HepG2 (cell line): ENCODE measurements at regions not wholly inside any gene's neighbourhood (a gene's known extent, or its start where the extent isn't known, plus 50 kb on each side); places are given as distances from the start of the nearest gene placed in this dataset.

Source experiments
- ATAC-seq: fragments of 200-7000 bp; cut with Tn5 transposase; 3 replicates; pipeline ENCODE4 v1.9.1; 2020; ENCODE audit warnings: mild to moderate bottlenecking, moderate library complexity
- BruUV-seq: library from RNA; stranded (reverse); fragments of 400-500 nt; replicated peaks from 2 replicates; lab custom pipeline; 2021; lab: Mats Ljungman, UMichigan
- CTCF ChIA-PET: fragments of 300-600 bp; formaldehyde crosslinking; extraction: SDS; loops from one replicate; lab custom pipeline; 2021; ENCODE audit warnings: low total read pairs, inconsistent platforms, low intra/inter-chr PET ratio; lab: Yijun Ruan, JAX
- POLR2A ChIA-PET: fragments of 350-600 bp; sonication (Branson Sonifier 250); formaldehyde crosslinking; loops from one replicate; lab custom pipeline; 2020; ENCODE audit warnings: antibody characterized with exemption, inconsistent platforms; lab: Yijun Ruan, JAX
- DNase-seq: peaks from one replicate; pipeline ENCODE4 v3.0.0-alpha.2; 2015; ENCODE audit warnings: low spot score
- FAIRE-seq: peaks from 3 replicates; lab custom pipeline; 2011; peaks lifted over from hg19 to GRCh38; lab: Jason Lieb, UNC
- H2AFZ ChIP-seq: one replicate; pipeline ENCODE4 v1.6.1; 2011; ENCODE audit warnings: low read length, inconsistent platforms
- H3K27ac ChIP-seq: fragments of 300-600 bp; 3 replicates; pipeline ENCODE4 v1.8.0; 2011; ENCODE audit warnings: mixed run types, mild to moderate bottlenecking, mixed read lengths, low read length, inconsistent platforms; ENCODE audit not compliant: insufficient read depth; ENCODE audit errors: extremely low read length
- H3K27me3 ChIP-seq, 2 experiments: fragments of 200-600 bp in 1 of 2; 2 replicates in 1 of 2; 3 replicates in 1 of 2; pipeline versions ENCODE4 v1.6.0 to v1.8.0; 2011; ENCODE audit warnings: low read length in 2 of 2, mild to moderate bottlenecking in 2 of 2, moderate library complexity in 2 of 2, inconsistent platforms in 1 of 2; ENCODE audit not compliant: insufficient read depth in 2 of 2, control insufficient read depth in 1 of 2
- H3K36me3 ChIP-seq, 2 experiments: fragments of 200-600 bp in 1 of 2; replicated peaks in 1 of 2; 2 replicates in 1 of 2; 3 replicates in 1 of 2; pipeline versions ENCODE4 v1.5.1 to v1.8.0; 2011; ENCODE audit warnings: low read length in 2 of 2, inconsistent platforms in 1 of 2; ENCODE audit not compliant: insufficient read depth in 2 of 2, control insufficient read depth in 1 of 2
- H3K4me1 ChIP-seq: 2 replicates; pipeline ENCODE4 v1.5.1; 2012; ENCODE audit warnings: low read length, inconsistent platforms; ENCODE audit not compliant: insufficient read depth
- H3K4me2 ChIP-seq: 2 replicates; pipeline ENCODE4 v1.6.0; 2011; ENCODE audit warnings: low read depth, low read length, inconsistent platforms
- H3K4me3 ChIP-seq, 3 experiments: fragments of 200-600 bp in 1 of 3; sonication (generic), shearing (Covaris generic) in 1 of 3; replicated peaks in 1 of 3; 2 replicates each; pipeline ENCODE4 v1.5.1; 2011 to 2016; ENCODE audit warnings: low read length in 3 of 3, inconsistent platforms in 2 of 3, low read depth in 2 of 3, mild to moderate bottlenecking in 2 of 3, control low read depth in 1 of 3, mixed read lengths in 1 of 3; ENCODE audit not compliant: insufficient read depth in 1 of 3
- H3K79me2 ChIP-seq: one replicate; pipeline ENCODE4 v1.6.1; 2011; ENCODE audit warnings: low read length, inconsistent platforms; ENCODE audit not compliant: insufficient read depth
- H3K9ac ChIP-seq: 2 replicates; pipeline ENCODE4 v1.6.0; 2011; ENCODE audit warnings: mild to moderate bottlenecking, low read depth, low read length, inconsistent platforms; ENCODE audit not compliant: insufficient read depth
- H3K9me3 ChIP-seq: 2 replicates; pipeline ENCODE4 v1.5.1; 2012; ENCODE audit warnings: mild to moderate bottlenecking, low read length
- H4K20me1 ChIP-seq: 2 replicates; pipeline ENCODE4 v1.6.0; 2011; ENCODE audit warnings: inconsistent platforms, mild to moderate bottlenecking, low read length, moderate library complexity; ENCODE audit not compliant: insufficient read depth
- CBX1 ChIP-seq: IDR thresholded peaks from one replicate; pipeline ENCODE4 v1.6.1; 2016; ENCODE audit warnings: antibody characterized with exemption, low read depth
- MLLT10 ChIP-seq: sonication (generic); formaldehyde crosslinking; IDR thresholded peaks from 2 replicates; pipeline ENCODE4 v1.4.0; 2020; ENCODE audit warnings: missing genetic modification reagents
- MTA1 ChIP-seq: sonication (generic); formaldehyde crosslinking; IDR thresholded peaks from 2 replicates; pipeline ENCODE4 v1.4.0; 2020; ENCODE audit warnings: missing genetic modification reagents, mild to moderate bottlenecking, borderline replicate concordance
- NFE2 ChIP-seq: sonication (generic); formaldehyde crosslinking; IDR thresholded peaks from 2 replicates; pipeline ENCODE4 v1.4.0; 2020; ENCODE audit warnings: missing genetic modification reagents
- NONO ChIP-seq, 2 experiments: fragments of 450-650 bp in 1 of 2; sonication (generic) in 1 of 2; formaldehyde crosslinking in 1 of 2; IDR thresholded peaks in 1 of 2; conservative IDR thresholded peaks in 1 of 2; 2 replicates each; pipeline versions ENCODE4 v1.6.1 to v1.8.0; 2017 to 2022; ENCODE audit warnings: mild to moderate bottlenecking in 1 of 2, missing genetic modification reagents in 1 of 2, moderate library complexity in 1 of 2
- PCBP1 ChIP-seq: fragments of 200-400 bp; formaldehyde crosslinking; IDR thresholded peaks from 2 replicates; pipeline ENCODE4 v1.6.1; 2017; ENCODE audit warnings: mild to moderate bottlenecking, low read depth, low read length, borderline replicate concordance
- SKI ChIP-seq: fragments of 450-650 bp; IDR thresholded peaks from one replicate; pipeline ENCODE4 v1.6.1; 2018; ENCODE audit warnings: mild to moderate bottlenecking; ENCODE audit not compliant: partially characterized antibody
- ZNF121 ChIP-seq: sonication (generic); formaldehyde crosslinking; IDR thresholded peaks from 2 replicates; pipeline ENCODE4 v1.5.0; 2020; ENCODE audit warnings: mild to moderate bottlenecking, missing genetic modification reagents
- ZNF274 ChIP-seq: sonication (generic); formaldehyde crosslinking; IDR thresholded peaks from 2 replicates; pipeline ENCODE4 v1.5.1; 2020; ENCODE audit warnings: mild to moderate bottlenecking, missing genetic modification reagents
- ZNF546 ChIP-seq: sonication (generic); formaldehyde crosslinking; conservative IDR thresholded peaks from 2 replicates; pipeline ENCODE4 v1.8.1; 2023; ENCODE audit warnings: mild to moderate bottlenecking, missing genetic modification reagents
- ZNF629 ChIP-seq: sonication (generic); formaldehyde crosslinking; conservative IDR thresholded peaks from 2 replicates; pipeline ENCODE4 v1.5.0; 2020; ENCODE audit warnings: missing genetic modification reagents
- WGBS: methylation state at CpG from one replicate; pipeline ENCODE4 v1.1.6; 2017; ENCODE audit warnings: low lambda C conversion rate; 5-methylcytosine and 5-hydroxymethylcytosine counted together
- in situ Hi-C: cut with HindIII; loops from 2 replicates; pipeline ENCODE4 v1.10.0; 2017; ENCODE audit warnings: low pct_unique_long_range_greater_than_20kb; ENCODE audit not compliant: extremely low pct_ligation_motif_present
- intact Hi-C: fragments of 100-400 bp; cut with micrococcal nuclease; formaldehyde crosslinking; loops from one replicate; pipeline ENCODE4 v1.10.0; 2022; ENCODE audit not compliant: unreplicated experiment
- TF ChIP-seq, protein P1 (sequence below), 2 experiments: sonication (generic) in 1 of 2; formaldehyde crosslinking in 1 of 2; IDR thresholded peaks; 2 replicates each; pipeline versions ENCODE4 v1.4.0 to v1.6.1; 2016 to 2020; ENCODE audit warnings: borderline replicate concordance in 1 of 2, low read depth in 1 of 2, mild to moderate bottlenecking in 1 of 2, missing genetic modification reagents in 1 of 2

DNA sequence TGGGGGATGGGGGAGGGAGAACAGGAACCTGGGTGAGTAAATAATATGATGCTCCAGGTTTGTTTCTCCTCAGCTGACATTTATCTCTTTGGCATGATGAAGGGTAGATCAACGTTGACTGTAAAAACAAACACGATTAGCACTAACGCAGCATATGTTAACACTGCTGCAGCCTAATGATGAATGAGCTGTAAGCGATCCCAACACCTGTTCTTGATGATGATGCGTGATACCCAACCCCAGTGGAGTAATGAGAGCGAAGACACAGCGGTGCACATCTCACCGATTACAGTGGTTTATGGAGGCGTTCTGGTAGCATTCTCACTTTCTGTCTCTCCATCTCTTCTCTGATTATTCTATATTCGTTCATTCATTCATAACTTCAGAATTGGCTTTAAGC, 640.4 kb downstream of the USP25 start:
- no peak overlapping the region for H3K4me2 ChIP-seq
- H3K27ac ChIP-seq: no peak overlapping the region
- H3K27me3 ChIP-seq: no peaks in the 10 kb centered on the region
- intact Hi-C loops (no loop called here), in situ Hi-C loops (no loop called here)
- no peak for FAIRE-seq
- H4K20me1 ChIP-seq: no peaks in the 10 kb centered on the region
- WGBS: 50% methylated on average over 10 of the region's 10 CpGs
- POLR2A ChIA-PET: no interaction called here
- ATAC-seq: no peak
- no peak overlapping the region for H3K4me3 ChIP-seq
- no peak overlapping the region for H3K9ac ChIP-seq
- no peaks in the 10 kb centered on the region for H3K79me2 ChIP-seq
- no peak overlapping the region for H2AFZ ChIP-seq
- H3K36me3 ChIP-seq: no peaks in the 10 kb centered on the region
- no TSS peak for BruUV-seq
- CTCF ChIA-PET: no interaction called here
- no peak for DNase-seq
- H3K9me3 ChIP-seq: no peaks in the 10 kb centered on the region
- no peaks in the 10 kb centered on the region for H3K4me1 ChIP-seq
- TF ChIP-seq ZNF546 (CRISPR knock-in tag) (no peak), MTA1 (CRISPR knock-in tag) (no peak), SKI (no peak), NFE2 (no peak), CBX1 (no peak), ZNF274 (CRISPR knock-in tag) (no peak), ZNF629 (no peak), PCBP1 (no peak), ZNF121 (no peak), NONO (IDR thresholded peaks at IDR 0.05) (no peak), NONO (CRISPR knock-in tag; conservative IDR thresholded peaks at IDR 0.05) (no peak), MLLT10 (CRISPR knock-in tag) (no peak)
- TF ChIP-seq, protein P1, sequence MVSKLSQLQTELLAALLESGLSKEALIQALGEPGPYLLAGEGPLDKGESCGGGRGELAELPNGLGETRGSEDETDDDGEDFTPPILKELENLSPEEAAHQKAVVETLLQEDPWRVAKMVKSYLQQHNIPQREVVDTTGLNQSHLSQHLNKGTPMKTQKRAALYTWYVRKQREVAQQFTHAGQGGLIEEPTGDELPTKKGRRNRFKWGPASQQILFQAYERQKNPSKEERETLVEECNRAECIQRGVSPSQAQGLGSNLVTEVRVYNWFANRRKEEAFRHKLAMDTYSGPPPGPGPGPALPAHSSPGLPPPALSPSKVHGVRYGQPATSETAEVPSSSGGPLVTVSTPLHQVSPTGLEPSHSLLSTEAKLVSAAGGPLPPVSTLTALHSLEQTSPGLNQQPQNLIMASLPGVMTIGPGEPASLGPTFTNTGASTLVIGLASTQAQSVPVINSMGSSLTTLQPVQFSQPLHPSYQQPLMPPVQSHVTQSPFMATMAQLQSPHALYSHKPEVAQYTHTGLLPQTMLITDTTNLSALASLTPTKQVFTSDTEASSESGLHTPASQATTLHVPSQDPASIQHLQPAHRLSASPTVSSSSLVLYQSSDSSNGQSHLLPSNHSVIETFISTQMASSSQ (IDR thresholded peaks at IDR 0.05; ENCODE audit: low read depth): no peak
- TF ChIP-seq, protein P1 (CRISPR knock-in tag; IDR thresholded peaks at IDR 0.05; ENCODE audit: borderline replicate concordance): no peak
